Gastrocnemius medialis (tissue), 4 donors: ENCODE measurements at regions not wholly inside any gene's neighbourhood (a gene's known extent, or its start where the extent isn't known, plus 50 kb on each side); places are given as distances from the start of the nearest gene placed in this dataset.

Experiments used
- POLR2A ChIP-seq, 2 donors: fragments of 450-650 bp; IDR thresholded peaks; one replicate each; pipeline ENCODE4 v1.6.1; 2017; ENCODE audit warnings: antibody characterized with exemption in 2 of 2, mild to moderate bottlenecking in 2 of 2, moderate library complexity in 2 of 2
- TF ChIP-seq, protein P1 (sequence below), 5 experiments: fragments of 450-650 bp in 3 of 5; fragments of 200-600 bp in 2 of 5; sonication (generic) in 2 of 5; IDR thresholded peaks in 4 of 5; conservative IDR thresholded peaks in 1 of 5; 1 replicate in 4 of 5; 2 replicates in 1 of 5; pipeline ENCODE4 v1.5.1; 2016 to 2019; ENCODE audit warnings: antibody characterized with exemption in 5 of 5, mild to moderate bottlenecking in 3 of 5, moderate library complexity in 3 of 5

DNA sequence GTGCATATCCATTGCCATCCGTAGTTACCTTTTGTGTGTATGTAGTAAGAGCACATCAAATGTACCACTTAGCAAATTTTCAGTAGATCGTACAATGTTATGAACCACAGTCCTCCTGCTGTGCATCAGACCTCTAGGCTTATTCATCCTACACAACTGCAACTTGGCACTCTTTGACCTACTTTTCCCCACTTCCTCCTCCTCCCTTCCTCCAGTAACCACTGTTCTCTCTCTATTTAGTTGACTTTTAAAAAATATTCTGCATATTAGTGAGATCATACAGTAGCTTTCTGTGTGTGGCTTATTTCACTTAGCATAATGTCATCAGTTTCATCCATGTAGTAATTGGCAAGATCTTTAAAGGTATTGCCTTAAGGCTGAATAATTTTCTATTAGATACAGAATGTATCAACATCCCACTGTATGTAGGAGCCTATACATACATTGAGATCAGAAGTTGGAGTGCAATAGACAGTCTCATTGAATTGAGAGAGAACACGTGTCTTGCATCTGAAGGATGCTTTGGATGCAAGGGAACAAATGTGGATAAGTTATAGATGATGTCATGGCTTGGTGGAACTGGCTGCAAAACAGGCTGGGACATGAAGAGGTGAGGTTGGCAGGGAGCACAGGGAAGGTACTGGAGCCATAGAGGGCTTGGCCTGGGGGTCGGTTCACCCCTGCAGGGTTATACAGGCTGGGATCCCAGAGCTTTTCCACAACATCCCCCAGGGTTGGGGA lies 83.0 kb upstream of the FAM180A start:
- TF ChIP-seq, protein P1, sequence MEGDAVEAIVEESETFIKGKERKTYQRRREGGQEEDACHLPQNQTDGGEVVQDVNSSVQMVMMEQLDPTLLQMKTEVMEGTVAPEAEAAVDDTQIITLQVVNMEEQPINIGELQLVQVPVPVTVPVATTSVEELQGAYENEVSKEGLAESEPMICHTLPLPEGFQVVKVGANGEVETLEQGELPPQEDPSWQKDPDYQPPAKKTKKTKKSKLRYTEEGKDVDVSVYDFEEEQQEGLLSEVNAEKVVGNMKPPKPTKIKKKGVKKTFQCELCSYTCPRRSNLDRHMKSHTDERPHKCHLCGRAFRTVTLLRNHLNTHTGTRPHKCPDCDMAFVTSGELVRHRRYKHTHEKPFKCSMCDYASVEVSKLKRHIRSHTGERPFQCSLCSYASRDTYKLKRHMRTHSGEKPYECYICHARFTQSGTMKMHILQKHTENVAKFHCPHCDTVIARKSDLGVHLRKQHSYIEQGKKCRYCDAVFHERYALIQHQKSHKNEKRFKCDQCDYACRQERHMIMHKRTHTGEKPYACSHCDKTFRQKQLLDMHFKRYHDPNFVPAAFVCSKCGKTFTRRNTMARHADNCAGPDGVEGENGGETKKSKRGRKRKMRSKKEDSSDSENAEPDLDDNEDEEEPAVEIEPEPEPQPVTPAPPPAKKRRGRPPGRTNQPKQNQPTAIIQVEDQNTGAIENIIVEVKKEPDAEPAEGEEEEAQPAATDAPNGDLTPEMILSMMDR (IDR thresholded peaks at IDR 0.05 in 4 of 5, conservative IDR thresholded peaks at IDR 0.05 in 1 of 5) = no peak
- TF ChIP-seq POLR2A (IDR thresholded peaks at IDR 0.05) = no peak
